Right ventricle myocardium superior (tissue), 1 donor: ENCODE measurements at regions not wholly inside any gene's neighbourhood (a gene's known extent, or its start where the extent isn't known, plus 50 kb on each side); places are given as distances from the start of the nearest gene placed in this dataset.

ENCODE experiments used
- ATAC-seq: fragments of 200-7000 bp; cut with Tn5 transposase; one replicate; pipeline ENCODE4 v1.9.1; 2020; ENCODE audit warnings: mild to moderate bottlenecking; ENCODE audit not compliant: poor library complexity
- DNase-seq: peaks from one replicate; pipeline ENCODE4 v3.0.0-alpha.2; 2020
- intact Hi-C: fragments of 100-400 bp; cut with DNase I; formaldehyde crosslinking; loops from one replicate; pipeline ENCODE4 v1.11.2; 2022
- donor health status: DM: no; HTN: yes; CAD: no; lungs with severe emphysema.

DNA sequence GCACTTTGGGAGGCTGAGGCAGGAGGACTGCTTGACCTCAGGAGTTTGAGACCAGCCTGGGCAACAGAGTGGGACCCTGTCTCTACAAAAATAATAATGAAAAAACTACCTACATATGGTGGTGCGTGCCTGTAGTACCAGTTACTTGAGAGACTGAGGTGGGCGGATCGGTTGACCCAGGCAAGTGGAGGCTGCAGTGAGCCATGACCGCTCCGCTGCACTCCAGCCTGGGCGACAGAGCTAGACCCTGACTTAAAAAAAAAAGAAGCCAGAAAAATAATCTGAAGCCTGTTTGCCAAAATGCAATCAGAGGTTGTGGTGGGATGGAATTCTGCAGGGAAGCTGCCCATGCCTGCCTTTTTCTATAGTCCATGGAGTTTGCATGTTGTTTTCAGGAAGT is 50.4 kb upstream of the GGTA1 start:
- intact Hi-C loops = loop anchor here (10.0 kb wide), 2 partner anchors 55 to 145 kb away; no protein-coding TSS in a partner anchor
- ATAC-seq = no peak
- no peak for DNase-seq

DNA sequence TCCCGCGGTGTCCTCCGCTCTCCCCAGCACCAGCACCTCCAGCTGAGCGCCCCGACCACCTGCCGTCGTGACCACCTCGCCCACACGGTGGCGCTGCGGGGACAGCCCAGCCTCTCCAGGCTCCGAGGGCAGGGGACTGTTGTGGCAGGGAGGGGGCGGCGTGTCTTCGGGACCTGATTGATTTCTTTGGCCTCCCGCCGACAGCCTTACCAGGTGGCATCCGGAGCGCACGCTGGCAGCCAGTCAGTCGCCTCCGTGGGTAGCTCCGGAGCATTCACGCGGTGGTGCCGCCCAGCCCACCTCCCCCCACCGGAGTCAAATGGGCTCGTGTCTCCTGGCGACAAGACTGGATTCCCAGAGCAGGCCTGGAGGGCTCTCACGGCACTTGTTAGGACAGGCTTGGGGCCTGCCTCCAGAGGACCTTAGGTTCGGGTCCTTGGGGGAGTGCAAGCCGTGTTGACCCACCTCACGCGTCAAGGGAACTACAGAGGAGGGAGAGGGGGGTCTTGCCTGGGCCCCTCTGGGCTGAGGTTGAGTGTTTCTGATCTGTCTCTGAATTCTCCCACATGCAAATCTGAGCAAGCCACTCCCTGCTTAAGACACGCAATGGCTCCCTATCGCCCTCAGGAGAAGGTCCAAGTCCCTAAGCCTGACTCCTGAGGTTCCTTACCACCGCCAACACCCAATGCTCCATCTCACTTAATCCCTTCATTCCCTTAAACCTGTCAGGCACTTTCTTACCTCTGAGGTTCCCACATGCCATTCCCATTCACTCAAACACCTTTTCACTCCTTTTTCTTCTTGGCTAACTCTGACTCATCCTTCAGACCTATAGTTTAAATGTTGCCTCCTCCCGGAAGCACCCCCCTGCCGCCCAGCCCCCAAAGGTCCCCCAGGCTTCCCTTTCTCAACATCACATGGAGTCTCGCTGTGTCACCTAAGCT is 51.2 kb upstream of the GGTA1 start:
- intact Hi-C loops = loop anchor here (10.0 kb wide), 2 partner anchors 54 to 144 kb away; no protein-coding TSS in a partner anchor
- DNase-seq (peak; percentile 86), ATAC-seq (peak; percentile 84)

DNA sequence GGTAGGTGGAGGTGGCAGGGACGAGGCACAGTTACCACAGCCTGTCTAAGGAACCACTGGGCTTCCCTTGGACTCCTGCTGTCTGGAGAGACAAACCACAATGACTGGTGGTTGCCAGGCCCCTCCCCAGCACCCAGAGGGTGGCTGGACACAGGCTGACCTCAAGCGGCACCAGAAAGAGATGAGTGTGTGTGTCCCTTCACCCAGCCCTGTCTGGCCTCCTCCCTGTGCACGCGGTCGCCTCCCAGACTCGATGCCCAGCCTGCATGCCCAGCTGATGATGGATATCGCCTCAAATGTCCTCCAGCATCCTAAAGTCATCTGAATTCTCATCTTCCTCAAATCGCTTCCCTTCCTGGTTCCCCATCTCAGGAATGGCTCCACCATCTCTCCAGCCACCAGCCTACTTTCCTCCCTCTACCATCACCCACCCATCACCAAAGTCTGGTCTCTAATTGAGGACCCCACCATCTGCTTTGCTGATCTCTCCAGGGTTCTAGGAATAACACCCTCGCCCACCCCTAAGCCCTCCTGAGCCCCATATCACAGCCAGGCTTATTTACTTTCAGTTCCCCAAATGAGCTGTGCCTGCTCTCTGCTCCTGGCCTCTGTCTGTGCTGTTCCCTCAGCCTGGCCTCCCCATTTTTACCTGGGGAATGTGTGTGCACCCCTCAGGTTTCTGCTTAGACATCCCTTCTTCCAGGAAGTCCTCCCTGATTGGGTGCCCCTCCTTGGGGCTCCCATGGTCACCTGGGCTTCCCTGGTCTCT is 52.5 kb upstream of the GGTA1 start:
- DNase-seq (no peak), ATAC-seq (no peak)
- intact Hi-C loops = loop anchor here (10.0 kb wide), 2 partner anchors 53 to 143 kb away; no protein-coding TSS in a partner anchor

DNA sequence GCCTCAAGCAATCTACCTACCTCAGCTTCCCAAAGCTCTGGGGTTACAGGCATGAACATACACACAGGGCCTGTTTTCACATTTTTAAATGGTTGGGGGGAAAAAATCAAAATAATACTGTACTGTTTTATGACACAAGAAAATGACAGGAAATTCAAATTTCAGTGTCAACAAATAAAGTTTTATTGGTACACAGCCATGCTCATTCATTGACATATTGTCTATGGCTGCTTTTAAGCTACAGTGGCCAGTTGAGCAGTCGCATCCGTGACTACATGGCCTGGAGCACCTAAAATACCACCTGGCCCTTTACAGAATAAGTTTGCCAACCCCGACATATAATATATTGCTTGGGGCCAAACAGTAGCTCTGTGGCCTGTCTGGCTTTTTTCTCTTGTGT is 56.4 kb upstream of the GGTA1 start:
- DNase-seq (no peak), ATAC-seq (no peak)
- intact Hi-C loops = loop anchor here (10.0 kb wide), 2 partner anchors 49 to 139 kb away; no protein-coding TSS in a partner anchor

DNA sequence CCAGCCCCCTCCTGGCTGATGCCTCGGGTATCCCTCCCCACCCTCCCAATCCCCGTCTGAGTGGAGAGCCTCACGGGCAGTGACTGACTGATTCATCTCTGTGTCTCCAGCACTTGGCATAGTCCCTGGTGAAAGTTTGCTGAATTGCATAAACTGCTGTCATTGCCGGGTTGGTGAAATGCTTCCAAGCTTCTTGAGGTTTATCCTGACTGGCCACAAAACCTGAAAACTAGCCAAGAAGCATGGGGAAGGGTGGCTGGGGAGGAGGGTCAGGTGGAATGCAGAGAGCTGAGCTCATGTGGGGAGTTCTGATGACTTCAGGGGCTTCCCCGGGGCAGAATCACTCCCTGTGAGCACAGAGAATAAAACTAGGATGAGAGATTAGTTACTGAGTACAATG is 56.9 kb upstream of the GGTA1 start:
- DNase-seq (no peak), ATAC-seq (peak; percentile 70)
- intact Hi-C loops = loop anchor here (10.0 kb wide), 2 partner anchors 48 to 138 kb away; no protein-coding TSS in a partner anchor

DNA sequence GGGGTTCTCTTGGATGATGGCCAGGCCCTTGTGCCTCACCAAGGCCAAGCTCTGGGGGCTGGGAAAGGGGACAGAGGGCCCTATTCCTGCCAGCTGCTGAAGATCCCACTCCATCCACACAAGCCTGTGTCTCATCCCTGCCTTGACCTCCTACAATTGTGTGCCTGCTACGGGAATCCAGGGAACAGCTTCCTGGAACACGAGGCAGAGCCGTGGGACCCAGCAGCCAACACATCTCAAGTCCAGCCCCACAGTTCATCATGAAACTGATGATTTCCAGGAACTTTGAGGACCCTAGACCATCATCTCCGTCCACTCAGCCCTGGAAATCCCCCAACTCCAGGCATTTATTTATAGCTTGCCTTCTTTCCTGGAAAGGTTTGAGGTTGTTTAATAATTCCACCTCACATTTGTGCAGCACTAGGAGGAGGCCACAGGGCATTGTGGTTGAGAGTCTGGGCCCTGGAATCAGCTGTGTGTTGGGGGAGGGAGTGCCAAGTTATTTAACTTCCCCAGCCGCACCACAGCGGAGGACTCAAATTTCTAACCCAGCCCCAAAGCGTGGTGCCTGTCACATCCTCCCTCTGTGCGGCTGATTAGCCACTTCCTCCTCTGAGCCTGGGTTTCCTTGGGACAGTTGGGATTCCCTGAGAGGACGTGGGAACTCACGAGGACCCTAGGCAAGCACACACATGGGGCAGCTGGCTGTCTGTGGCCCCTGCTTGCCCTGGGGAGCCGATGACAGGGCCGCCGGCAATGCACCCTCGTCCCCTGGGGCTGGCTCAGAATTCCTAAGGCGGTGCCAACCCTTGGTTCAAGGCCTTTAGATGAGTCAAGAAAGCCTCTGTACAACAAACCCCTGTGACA is 58.2 kb upstream of the GGTA1 start:
- intact Hi-C loops = loop anchor here (10.0 kb wide), 2 partner anchors 47 to 137 kb away; no protein-coding TSS in a partner anchor
- peak; percentile 84 for ATAC-seq
- DNase-seq = peak; percentile 79

DNA sequence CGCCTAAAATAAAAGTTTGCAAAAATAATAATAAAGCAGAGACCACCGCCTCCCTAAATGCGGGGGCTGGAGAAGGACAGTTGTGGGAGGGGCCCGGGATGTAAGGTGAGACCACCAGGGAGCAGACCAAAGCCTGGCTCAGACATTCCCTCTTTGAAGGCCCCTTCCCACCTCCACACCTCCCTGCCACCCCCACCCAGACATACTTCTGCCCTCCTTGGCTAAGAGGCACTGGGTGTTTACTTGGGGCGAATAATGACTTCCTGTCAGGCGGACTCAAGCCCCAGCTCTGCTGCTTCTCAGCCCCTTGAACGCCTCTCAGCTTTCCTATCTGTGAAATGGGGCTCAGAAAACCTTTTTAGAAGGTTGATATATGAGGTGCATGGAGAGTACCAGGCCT is 58.8 kb upstream of the GGTA1 start:
- ATAC-seq = no peak
- DNase-seq = no peak
- intact Hi-C loops = loop anchor here (10.0 kb wide), 2 partner anchors 46 to 136 kb away; no protein-coding TSS in a partner anchor

DNA sequence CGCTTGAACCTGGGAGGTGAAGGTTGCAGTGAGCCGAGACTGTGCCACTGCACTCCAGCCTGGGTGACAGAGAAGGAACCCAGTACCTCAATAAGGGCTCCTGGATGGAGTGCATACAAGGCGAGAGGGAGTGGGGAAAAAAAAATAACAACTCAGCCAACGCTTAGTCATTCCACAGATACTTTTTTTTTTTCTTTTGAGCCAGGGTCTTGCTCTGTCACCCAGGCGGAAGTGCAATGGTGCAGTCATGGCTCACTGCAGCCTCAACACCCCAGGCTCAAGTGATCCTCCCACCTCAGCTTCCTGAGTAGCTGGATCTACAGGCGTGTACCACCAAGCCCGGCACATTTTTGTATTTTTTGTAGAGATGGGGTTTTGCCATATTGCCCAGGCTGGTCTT is 59.5 kb upstream of the GGTA1 start:
- DNase-seq (no peak), ATAC-seq (no peak)
- intact Hi-C loops = loop anchor here (10.0 kb wide), 2 partner anchors 46 to 136 kb away; no protein-coding TSS in a partner anchor

DNA sequence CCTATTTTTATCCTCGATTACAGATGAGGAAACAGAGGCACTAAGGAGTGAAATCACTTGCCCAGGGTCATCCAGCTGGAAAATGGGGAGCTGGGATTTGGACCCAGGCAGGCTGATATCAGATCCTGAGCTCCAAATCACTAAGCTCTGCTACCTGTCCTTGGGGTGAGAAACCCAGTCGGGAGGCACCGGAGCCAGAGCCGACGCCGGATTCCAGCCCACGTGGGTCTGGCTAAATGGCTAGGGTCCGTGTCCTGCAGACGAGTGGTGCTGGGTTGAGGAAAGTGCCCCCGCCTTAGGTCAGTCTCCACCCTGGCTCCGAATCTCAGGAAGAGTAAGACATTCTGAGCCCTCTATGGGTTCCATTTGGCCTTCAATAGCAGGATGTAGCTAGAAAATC is 61.3 kb upstream of the GGTA1 start:
- intact Hi-C loops = no loop called here
- DNase-seq = no peak
- no peak for ATAC-seq

DNA sequence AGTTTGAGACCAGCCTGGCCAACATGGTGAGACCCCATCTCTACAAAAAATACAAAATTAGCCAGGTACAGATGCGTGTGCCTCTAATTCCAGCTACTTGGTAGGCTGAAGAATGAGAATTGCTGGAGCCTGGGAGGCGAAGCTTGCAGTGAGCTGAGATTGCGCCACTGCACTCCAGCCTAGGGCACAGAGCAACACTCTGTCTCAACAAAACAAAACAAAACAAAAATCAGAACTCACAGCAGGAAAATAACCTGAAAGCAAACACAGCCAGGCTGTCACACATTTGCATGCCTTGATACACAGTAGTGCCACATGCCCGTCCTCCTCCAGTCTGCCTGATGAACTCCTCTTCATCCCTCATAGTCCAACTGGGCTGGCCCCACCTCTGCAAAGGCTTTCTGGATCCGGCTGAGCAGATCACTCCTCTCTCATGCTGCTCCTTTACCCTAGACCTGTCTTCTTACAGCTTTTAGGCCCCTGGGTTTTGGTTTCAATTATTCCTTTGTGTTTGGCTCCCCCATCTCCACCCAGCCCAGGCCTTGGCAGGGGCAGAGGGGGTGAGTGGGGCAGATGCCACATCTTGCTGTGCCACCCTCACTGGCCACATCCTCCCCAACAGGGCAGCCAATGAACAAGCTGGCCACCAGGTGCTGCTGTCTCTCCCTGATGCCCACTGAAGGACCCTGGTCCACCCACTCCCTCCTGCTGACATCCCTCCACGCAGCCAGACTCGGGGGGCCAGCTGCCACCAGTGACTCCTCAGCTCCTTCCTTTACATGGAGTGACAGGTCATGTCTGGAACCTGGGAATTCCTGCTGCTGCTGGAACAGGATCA is 62.0 kb upstream of the GGTA1 start:
- ATAC-seq = no peak
- intact Hi-C loops = no loop called here
- DNase-seq = no peak

DNA sequence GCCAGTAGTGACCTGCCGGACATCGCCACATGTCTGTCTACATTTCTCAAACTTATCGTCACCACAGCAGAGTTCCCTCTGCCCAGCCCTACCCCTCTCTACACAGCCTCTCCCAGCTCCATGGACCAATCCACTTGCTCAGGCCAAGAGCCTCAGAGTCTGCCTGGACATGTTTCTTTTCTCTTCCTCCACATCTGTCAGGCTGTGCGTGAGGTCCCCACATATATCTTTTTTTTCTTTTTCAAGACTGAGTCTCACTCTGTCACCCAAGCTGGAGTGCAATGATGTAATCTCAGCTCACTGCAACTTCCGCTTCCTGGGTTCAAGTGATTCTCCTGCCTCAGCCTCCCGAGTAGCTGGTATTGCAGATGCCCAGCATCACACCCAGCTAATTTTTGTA is 62.7 kb upstream of the GGTA1 start:
- ATAC-seq (no peak), DNase-seq (no peak)
- intact Hi-C loops = no loop called here

DNA sequence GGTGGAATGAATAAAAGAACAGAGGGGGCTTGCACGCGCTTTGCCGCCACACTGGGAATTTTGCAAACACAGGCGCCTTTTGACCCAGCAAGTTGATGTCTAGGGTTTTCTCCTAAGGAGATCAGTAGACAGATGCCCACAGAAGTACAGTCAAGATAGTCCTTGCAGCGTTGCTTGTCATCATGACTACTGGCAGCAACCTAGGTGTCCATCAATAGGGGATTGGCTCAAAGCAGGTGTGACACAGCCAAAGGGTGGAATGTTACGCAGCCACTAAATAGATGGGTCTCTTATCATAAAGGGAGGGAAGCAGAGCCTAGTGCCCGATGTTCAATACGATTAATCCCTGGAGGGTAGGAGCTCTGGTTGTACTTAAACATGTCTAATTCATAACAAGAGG is 63.8 kb upstream of the GGTA1 start:
- no peak for DNase-seq
- ATAC-seq = no peak
- intact Hi-C loops = no loop called here

DNA sequence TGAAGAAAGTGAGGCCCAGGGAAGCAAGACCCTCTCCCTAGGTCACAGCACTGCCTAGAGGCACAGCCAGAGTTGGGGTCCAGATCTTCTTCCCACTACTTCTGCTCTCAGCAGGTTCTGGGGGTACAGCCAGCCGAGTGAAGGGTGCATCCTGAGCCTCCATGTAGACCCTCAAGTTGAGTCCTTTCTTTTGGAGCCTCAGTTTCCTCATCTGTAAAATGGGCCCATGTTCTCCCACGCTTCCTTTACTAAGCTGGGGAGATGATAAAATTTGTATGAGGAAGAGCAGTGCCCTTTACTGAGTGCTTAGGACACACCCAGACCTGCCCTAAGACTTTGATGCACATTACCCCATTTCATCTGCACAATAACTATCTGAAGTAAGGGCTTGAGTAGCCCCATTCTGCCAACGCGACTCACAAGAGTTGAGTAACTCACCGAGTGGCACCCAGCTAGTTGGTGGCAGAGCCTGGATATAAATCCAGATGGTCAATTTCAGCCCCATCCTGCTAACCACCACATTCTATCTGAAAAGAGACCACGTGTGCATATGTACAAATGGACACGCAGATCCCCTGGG is 64.3 kb upstream of the GGTA1 start:
- intact Hi-C loops = no loop called here
- ATAC-seq = no peak
- no peak for DNase-seq

DNA sequence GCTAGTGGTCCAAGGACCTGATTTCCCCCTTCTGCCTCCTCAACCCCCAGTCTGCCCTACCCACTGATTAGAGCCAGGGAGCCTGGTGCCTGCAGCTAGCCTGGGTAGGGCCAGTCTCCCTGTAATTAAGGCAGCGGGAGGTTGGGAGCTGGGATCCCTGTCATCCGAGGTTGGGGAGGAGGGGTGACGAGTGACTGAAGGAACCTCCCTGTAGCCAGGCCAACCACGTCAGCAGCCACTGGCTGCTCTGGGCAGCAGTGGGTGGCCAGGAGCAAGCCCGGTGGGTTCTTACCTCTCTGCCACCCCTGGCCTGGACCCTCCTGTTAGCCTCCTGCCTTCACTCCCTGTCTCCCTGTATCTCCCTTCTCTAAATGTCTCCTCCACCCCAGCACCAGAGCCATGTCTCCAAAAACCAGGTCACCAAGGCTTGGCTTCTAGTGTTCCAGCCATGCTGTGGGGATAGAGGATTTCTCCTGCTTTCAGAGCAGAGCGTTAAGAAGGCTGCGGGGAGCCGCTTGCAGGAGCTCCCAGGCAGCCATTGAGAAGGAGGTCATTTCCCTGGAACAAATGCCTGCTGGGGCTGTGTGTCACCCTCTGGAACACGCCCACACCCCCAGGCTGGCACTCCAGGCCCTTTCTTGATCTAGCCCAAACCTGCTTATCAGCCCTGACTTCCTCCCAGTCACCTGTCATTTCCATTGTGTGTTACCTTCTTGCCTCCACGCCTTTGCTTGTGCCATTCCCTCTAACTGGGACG is 65.0 kb upstream of the GGTA1 start:
- no peak for ATAC-seq
- intact Hi-C loops = no loop called here
- DNase-seq = no peak

DNA sequence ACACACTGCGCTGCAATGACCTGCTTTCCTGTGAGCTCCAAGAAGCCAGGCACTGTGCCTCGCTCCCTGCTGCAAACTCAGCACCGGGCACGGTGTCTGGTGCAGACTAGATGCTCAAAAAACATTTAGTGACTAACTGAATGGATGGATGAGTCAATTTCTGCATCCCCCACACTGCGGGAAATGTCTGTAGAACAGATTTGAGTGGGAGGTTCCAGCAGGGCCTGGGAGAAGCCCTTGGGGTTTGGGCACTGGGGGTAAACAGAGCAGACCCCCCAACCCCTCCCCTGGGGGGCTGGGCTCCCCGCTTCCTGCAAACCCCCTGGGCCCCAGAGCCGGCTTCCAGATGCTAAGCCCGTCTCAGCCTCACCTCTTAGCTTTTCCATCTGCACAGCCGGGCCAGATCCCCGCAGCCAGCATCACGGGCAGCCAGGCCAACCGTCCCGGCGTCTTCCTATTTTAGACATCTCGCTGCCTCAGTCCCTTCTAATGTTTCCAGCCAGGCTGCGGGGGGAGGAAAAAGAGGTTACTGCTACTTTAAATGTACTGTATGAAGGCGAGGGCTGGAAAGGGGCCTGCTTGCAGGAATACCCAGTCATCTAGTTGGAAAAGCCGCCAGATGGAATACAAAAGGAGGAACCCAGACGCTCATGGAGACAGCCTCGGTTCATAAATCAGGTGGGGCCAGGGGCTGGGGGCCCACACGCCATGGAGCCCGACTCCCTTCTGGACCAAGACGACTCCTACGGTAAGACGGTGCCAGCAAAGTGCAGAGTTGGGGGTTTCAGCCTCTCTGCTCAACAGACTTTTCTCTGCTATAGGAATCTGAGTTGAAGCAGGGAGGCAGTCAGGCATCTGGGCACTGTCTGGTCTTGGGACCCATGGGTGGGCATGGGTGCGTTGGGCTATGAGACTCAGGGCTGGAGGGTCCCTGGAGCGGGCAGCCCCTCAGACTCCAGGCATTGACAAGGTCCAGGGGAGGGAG is 67.1 kb upstream of the GGTA1 start:
- intact Hi-C loops = no loop called here
- peak; percentile 59 for DNase-seq
- ATAC-seq = peak; percentile 74
